Keratinocyte (primary cell): ENCODE measurements at regions not wholly inside any gene's neighbourhood (a gene's known extent, or its start where the extent isn't known, plus 50 kb on each side); places are given as distances from the start of the nearest gene placed in this dataset.

Experiments used
- DNase-seq: peaks from one replicate; pipeline ENCODE4 v3.0.0-alpha.2; 2011; ENCODE audit warnings: low read depth, missing footprints, low spot score
- FAIRE-seq: peaks from 2 replicates; lab custom pipeline; 2011; peaks lifted over from hg19 to GRCh38; lab: Jason Lieb, UNC
- H2AFZ ChIP-seq: 2 replicates; pipeline ENCODE4 v1.6.0; 2012; ENCODE audit warnings: low read length, control low read depth, inconsistent platforms; ENCODE audit not compliant: control insufficient read depth
- H3K27ac ChIP-seq: 2 replicates; pipeline ENCODE4 v1.5.1; 2011; ENCODE audit warnings: low read length; ENCODE audit not compliant: control insufficient read depth, insufficient read depth
- H3K27me3 ChIP-seq: 3 replicates; pipeline ENCODE4 v1.6.0; 2011; ENCODE audit warnings: low read length; ENCODE audit not compliant: control insufficient read depth, insufficient read depth; ENCODE audit errors: extremely low read depth
- H3K36me3 ChIP-seq, 2 experiments: 2 replicates in 1 of 2; 3 replicates in 1 of 2; pipeline ENCODE4 v1.5.1; 2011; ENCODE audit warnings: low read length in 2 of 2, mild to moderate bottlenecking in 1 of 2; ENCODE audit not compliant: control insufficient read depth in 2 of 2, insufficient read depth in 2 of 2; ENCODE audit errors: extremely low read depth in 1 of 2
- H3K4me1 ChIP-seq: 3 replicates; pipeline ENCODE4 v1.5.1; 2011; ENCODE audit warnings: low read length; ENCODE audit not compliant: control insufficient read depth, insufficient read depth; ENCODE audit errors: extremely low read depth
- H3K4me2 ChIP-seq: 3 replicates; pipeline ENCODE4 v1.6.0; 2011; ENCODE audit warnings: low read depth, low read length; ENCODE audit not compliant: control insufficient read depth, insufficient read depth; ENCODE audit errors: extremely low read depth
- H3K4me3 ChIP-seq, 3 experiments: fragments of 200-600 bp in 1 of 3; sonication (generic) in 1 of 3; 2 replicates in 2 of 3; 3 replicates in 1 of 3; pipeline ENCODE4 v1.5.1; 2011 to 2016; ENCODE audit warnings: low read length in 3 of 3, mild to moderate bottlenecking in 3 of 3, control low read depth in 2 of 3, inconsistent platforms in 1 of 3, low read depth in 1 of 3, mixed read lengths in 1 of 3, mixed run types in 1 of 3, moderate library complexity in 1 of 3; ENCODE audit not compliant: control insufficient read depth in 2 of 3, insufficient read depth in 2 of 3; ENCODE audit errors: extremely low read depth in 1 of 3
- H3K79me2 ChIP-seq: 2 replicates; pipeline ENCODE4 v1.6.0; 2012; ENCODE audit warnings: low read length; ENCODE audit not compliant: control insufficient read depth, insufficient read depth
- H3K9ac ChIP-seq: 3 replicates; pipeline ENCODE4 v1.6.0; 2011; ENCODE audit warnings: low read length; ENCODE audit not compliant: control insufficient read depth, insufficient read depth; ENCODE audit errors: extremely low read depth
- H3K9me1 ChIP-seq: 3 replicates; pipeline ENCODE4 v1.6.0; 2011; ENCODE audit warnings: low read length; ENCODE audit not compliant: control insufficient read depth, insufficient read depth; ENCODE audit errors: extremely low read depth
- H3K9me3 ChIP-seq: 2 replicates; pipeline ENCODE4 v1.5.1; 2012; ENCODE audit warnings: low read depth, low read length; ENCODE audit not compliant: control insufficient read depth
- H4K20me1 ChIP-seq: 3 replicates; pipeline ENCODE4 v1.6.0; 2011; ENCODE audit warnings: low read length; ENCODE audit not compliant: control insufficient read depth, insufficient read depth; ENCODE audit errors: extremely low read depth
- CTCF ChIP-seq, 3 experiments: IDR thresholded peaks in 1 of 3; conservative IDR thresholded peaks in 1 of 3; optimal IDR thresholded peaks in 1 of 3; 2 replicates in 2 of 3; 3 replicates in 1 of 3; pipeline versions ENCODE3 to v1.5.1; 2011; ENCODE audit warnings: low read length in 3 of 3, mild to moderate bottlenecking in 3 of 3, moderate library complexity in 2 of 3, control low read depth in 1 of 3, inconsistent platforms in 1 of 3; ENCODE audit not compliant: insufficient read depth in 2 of 3; ENCODE audit errors: extremely low read depth in 1 of 3
- EZH2 ChIP-seq: IDR thresholded peaks from one replicate; pipeline ENCODE4 v1.6.1; 2012; ENCODE audit warnings: inconsistent platforms, mild to moderate bottlenecking, low read length, moderate library complexity
- dilution Hi-C: fragments of 300-500 bp; cut with MboI; formaldehyde crosslinking; loops from one replicate; pipeline ENCODE4 v1.7.0; 2020; ENCODE audit warnings: low sequenced_read_pairs; ENCODE audit not compliant: extremely low pct_ligation_motif_present

DNA sequence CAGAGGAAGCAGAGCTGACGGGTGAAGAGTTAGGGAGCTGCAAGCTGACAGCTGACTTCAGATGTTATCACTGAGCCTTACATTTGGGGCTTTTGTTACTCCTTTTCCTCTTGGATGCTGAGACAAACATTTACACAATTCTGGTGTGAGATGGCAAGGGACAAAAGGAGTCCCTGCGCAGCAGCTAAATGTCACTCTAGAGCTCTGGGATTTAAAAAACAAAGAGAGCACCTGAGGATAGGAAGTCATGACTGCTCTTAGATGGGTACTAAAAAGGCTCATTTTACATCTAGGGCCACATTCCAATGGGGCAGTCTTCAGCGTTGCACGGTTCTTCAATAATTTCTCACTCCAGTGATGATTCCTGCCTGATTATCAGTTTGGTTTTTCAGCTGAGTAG is 204.5 kb downstream of the RAB38 start:
- Histone ChIP-seq H3K27me3 (no peaks in the 10 kb centered on the region), H2AFZ (no peak overlapping the region), H3K4me1 (no peaks in the 10 kb centered on the region), H4K20me1 (no peaks in the 10 kb centered on the region), H3K27ac (no peak overlapping the region), H3K9me1 (no peaks in the 10 kb centered on the region), H3K79me2 (no peaks in the 10 kb centered on the region), H3K4me3 (no peak overlapping the region), H3K4me2 (no peak overlapping the region), H3K36me3 (no peaks in the 10 kb centered on the region), H3K9ac (no peak overlapping the region), H3K9me3 (no peaks in the 10 kb centered on the region)
- TF ChIP-seq EZH2, result no peak
- no peak for TF ChIP-seq CTCF (optimal IDR thresholded peaks at IDR 0.05 in 1 of 3, IDR thresholded peaks at IDR 0.05 in 1 of 3, conservative IDR thresholded peaks at IDR 0.05 in 1 of 3; ENCODE audit: extremely low read depth in 1 of 3, insufficient read depth in 2 of 3, low read length in 3 of 3)
- no peak for DNase-seq
- dilution Hi-C loops, result no loop called here
- no peak for FAIRE-seq

GRCh38 chr11:87967459-87967858 is 207.8 kb downstream of the RAB38 start:
- no peaks in the 10 kb centered on the region for H3K9me1 ChIP-seq
- H3K9me3 ChIP-seq, result no peaks in the 10 kb centered on the region
- no peaks in the 10 kb centered on the region for H3K36me3 ChIP-seq
- no peaks in the 10 kb centered on the region for H3K79me2 ChIP-seq
- no peak for DNase-seq
- no peak overlapping the region for H3K9ac ChIP-seq
- H3K4me3 ChIP-seq, result no peak overlapping the region
- FAIRE-seq, result no peak
- no peaks in the 10 kb centered on the region for H3K27me3 ChIP-seq
- no peak overlapping the region for H3K4me2 ChIP-seq
- no peak for TF ChIP-seq EZH2
- TF ChIP-seq CTCF (optimal IDR thresholded peaks at IDR 0.05 in 1 of 3, IDR thresholded peaks at IDR 0.05 in 1 of 3, conservative IDR thresholded peaks at IDR 0.05 in 1 of 3; ENCODE audit: extremely low read depth in 1 of 3, insufficient read depth in 2 of 3, low read length in 3 of 3), result no peak
- dilution Hi-C loops, result no loop called here
- H3K4me1 ChIP-seq, result no peaks in the 10 kb centered on the region
- no peak overlapping the region for H3K27ac ChIP-seq
- H4K20me1 ChIP-seq, result no peaks in the 10 kb centered on the region
- no peak overlapping the region for H2AFZ ChIP-seq
